Astrocyte of the cerebellum (primary cell): ENCODE measurements at regions not wholly inside any gene's neighbourhood (a gene's known extent, or its start where the extent isn't known, plus 50 kb on each side); places are given as distances from the start of the nearest gene placed in this dataset.
"Not testable (repeated sequence)": the region's sequence is repeated elsewhere in the genome, so short reads cannot be mapped to it uniquely, and the experiment has no call there.

Experiments
- DNase-seq: peaks from one replicate; pipeline ENCODE4 v3.0.0-alpha.2; 2011; ENCODE audit warnings: low read depth
- H3K4me3 ChIP-seq: 2 replicates; pipeline ENCODE4 v1.5.1; 2011; ENCODE audit warnings: mild to moderate bottlenecking, low read depth, low read length, moderate library complexity
- in situ Hi-C: cut with HindIII; loops from 2 replicates; pipeline ENCODE4 v1.10.0; 2017; ENCODE audit warnings: low sequenced_read_pairs
- TF ChIP-seq, protein P1 (sequence below): IDR thresholded peaks from 2 replicates; pipeline ENCODE4 v1.5.1; 2012; ENCODE audit warnings: low read length, low read depth, moderate library complexity, mild to moderate bottlenecking; ENCODE audit errors: missing control alignments

DNA sequence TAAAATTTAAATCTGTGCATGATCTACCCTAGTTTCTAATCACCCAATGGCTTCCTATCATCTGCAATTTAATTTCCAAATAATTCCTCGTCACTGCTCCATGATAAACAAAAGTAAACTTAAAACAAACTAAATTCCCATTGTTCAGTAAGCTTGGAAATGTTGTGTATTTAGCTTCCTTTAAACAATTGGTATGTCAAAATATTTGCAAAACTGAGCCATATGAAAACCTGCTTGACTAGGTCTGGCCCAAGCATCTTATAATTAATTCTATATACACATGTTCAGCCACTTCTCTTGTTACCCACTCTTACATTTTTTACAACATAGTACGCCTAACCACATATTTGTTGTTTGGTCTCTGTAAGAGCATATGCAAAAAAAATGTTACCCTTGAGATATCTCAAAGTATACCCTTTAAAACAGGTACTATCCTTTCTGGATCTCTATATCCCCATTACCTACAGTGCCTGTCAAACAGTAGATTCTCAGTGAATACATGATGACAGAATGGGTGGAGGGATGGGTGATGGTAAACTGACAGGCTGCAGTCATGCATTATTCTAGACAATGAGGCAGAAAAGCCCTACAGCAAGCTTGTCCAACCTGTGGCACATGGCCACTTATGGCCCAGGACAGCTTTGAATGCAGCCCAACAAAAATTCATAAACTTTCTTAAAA lies 1277.9 kb upstream of the TENM4 start:
- TF ChIP-seq, protein P1, sequence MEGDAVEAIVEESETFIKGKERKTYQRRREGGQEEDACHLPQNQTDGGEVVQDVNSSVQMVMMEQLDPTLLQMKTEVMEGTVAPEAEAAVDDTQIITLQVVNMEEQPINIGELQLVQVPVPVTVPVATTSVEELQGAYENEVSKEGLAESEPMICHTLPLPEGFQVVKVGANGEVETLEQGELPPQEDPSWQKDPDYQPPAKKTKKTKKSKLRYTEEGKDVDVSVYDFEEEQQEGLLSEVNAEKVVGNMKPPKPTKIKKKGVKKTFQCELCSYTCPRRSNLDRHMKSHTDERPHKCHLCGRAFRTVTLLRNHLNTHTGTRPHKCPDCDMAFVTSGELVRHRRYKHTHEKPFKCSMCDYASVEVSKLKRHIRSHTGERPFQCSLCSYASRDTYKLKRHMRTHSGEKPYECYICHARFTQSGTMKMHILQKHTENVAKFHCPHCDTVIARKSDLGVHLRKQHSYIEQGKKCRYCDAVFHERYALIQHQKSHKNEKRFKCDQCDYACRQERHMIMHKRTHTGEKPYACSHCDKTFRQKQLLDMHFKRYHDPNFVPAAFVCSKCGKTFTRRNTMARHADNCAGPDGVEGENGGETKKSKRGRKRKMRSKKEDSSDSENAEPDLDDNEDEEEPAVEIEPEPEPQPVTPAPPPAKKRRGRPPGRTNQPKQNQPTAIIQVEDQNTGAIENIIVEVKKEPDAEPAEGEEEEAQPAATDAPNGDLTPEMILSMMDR, result no peak
- no peak overlapping the region for H3K4me3 ChIP-seq
- DNase-seq, result no peak
- in situ Hi-C loops, result no loop called here

DNA sequence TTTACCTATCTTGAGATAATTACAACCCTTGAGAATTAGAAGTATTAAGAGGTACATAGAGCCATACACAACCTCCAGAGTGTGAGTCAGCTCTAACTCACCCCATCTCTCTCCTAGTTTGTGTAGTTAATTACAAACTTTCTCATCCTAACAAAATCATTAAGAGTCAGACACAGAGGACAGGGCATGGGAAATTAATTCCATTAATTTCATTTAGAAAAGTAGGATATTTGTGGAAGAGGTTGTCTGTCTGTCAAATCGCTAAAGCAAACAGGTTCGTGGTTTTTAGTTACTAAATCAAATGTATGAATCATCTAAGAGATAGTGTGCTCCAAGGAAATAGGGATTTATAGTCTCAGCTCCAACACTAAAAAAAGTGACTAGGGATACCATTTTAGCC lies 1261.4 kb upstream of the TENM4 start:
- no peak for DNase-seq
- H3K4me3 ChIP-seq, result no peak overlapping the region
- TF ChIP-seq, protein P1, result no peak
- in situ Hi-C loops, result no loop called here

DNA sequence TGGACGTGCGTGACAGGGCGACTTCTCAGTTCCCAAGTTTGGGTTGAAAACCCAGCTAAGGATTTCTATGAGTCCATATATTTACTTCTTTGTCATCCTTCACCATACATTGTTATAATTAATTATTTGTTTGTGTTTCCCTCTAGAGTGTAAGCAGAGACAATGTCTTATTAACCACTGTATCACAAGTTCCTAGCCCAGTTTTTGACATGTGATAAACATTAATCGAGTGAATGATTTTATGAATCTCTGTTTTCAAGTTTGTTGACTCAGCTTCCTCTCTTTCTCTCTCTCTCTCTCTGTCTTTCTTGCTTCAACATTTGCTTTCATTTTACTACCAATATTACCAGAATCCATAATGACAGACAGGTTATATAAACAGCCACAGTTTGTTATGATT lies 1259.6 kb upstream of the TENM4 start:
- H3K4me3 ChIP-seq, result no peak overlapping the region
- no peak for DNase-seq
- TF ChIP-seq, protein P1, result no peak
- in situ Hi-C loops, result no loop called here

DNA sequence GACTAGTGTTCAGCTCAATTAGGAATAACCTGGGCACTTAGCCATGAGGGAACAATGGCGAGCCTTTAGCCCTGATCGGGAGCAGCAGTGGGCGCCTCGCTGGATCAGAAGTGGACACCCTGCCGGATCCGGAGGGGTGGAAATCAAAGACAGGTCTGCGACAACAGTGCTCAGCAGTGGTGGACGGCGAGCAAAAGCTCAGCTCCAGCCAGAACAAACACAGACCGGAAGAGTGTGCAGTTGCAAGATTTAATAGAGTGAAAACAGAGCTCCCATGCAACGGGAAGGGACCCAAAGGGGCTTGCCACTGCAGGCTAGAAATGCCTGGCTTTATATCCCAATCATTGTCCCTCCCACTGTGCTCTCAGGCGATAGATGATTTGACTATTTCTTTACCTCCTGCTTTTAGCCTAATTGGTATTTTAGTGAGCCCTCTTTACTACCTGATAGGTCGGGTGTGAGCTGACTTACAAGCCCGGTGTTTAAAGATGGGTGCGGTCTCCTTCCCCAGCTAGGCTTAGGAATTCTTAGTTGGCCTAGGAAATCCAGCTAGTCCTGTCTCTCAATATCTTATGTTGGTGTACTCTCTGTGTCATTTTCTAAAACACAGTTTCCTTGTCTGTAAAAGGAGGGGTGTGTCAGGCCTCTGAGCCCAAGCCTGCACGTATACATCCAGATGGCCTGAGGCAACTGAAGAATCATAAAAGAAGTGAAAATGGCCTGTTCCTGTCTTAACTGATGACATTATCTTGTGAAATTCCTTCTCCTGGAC lies 1258.8 kb upstream of the TENM4 start:
- DNase-seq, H3K4me3 ChIP-seq, in situ Hi-C loops: not testable (repeated sequence)

DNA sequence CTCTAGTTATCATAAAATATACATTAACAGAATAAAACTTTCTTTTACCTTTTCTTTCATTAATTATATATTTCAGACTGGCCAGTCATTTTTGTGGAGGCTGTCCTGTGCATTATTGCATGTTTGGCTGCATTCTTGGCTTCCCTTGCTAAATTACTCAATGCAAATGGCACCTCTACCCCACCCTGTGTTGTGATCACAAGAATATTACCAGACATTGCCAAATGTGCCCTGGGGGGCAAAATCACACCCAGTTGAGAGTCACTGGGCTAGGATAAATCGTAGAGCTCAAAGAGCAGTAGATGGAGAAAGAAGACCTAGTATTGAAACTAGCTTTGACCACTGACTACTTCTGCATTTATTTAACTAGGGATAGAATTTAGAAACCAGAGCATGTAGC lies 1257.8 kb upstream of the TENM4 start:
- TF ChIP-seq, protein P1, result no peak
- H3K4me3 ChIP-seq, result no peak overlapping the region
- in situ Hi-C loops, result no loop called here
- DNase-seq, result no peak

DNA sequence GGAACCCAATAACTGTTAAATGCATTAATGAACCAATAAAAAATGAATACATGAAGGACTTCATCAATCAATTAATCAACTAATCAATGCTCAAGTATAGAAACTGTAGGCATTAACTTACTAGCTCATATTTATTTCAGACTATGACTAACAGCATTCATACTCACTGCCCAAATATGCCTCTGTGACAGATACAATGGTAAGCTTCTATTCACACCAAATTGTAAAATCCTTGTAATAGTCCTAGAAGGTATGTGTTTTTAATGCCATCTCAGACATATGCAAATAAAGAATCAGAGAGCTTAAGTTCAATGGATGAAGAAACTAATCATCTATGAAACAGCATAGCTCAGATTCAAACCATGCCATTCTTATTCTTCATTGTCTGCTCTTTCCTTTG lies 1253.6 kb upstream of the TENM4 start:
- TF ChIP-seq, protein P1, result no peak
- in situ Hi-C loops, result no loop called here
- DNase-seq, result no peak
- no peak overlapping the region for H3K4me3 ChIP-seq

DNA sequence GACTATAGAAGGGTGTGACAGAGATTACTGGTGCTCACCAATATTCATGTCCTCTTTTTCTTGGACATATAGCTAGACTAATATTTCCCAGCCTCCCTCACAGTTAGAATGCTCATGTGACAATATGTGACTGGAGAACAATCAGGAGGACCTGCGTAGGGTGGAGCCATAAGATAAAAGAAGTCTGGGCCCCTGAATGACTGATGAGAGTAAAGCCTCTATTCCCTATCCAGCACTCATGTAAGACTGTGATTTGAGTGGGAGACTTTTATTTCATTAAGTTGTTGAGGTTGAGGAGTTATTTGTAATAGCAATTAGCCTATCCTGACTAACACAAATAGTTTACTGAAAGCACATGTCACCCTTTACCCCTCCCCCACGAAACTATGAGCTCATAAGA lies 1247.1 kb upstream of the TENM4 start:
- in situ Hi-C loops, result no loop called here
- H3K4me3 ChIP-seq, result no peak overlapping the region
- TF ChIP-seq, protein P1, result no peak
- no peak for DNase-seq
